ENCODE measurements at regions not wholly inside any gene's neighbourhood (a gene's known extent, or its start where the extent isn't known, plus 50 kb on each side); places are given as distances from the start of the nearest gene placed in this dataset.

DNA sequence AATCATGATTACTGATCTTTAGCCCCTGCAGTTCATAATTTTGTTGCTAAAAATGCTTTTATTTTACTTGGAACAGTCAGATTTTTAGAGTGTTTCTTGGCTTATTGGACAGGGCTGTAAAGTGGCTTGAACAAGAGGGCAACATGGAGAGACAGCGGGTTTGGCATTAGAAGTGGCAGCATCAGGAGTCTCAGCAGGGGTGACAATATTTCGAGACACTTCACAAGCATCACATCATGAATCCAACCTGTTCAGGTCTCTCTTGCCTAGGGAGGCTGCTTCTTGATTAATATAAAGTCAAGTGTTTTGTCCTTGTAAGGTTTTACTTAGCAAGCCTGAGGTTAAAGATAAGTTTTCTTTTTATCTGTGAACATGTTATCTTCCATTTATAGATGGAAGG is 2249.5 kb downstream of the LRRC4C start:
- H3K4me3 Mint-ChIP-seq, result no peak overlapping the region
- Histone ChIP-seq H3K4me3 (ENCODE audit: low read length) (no peak overlapping the region), H3K9ac (ENCODE audit: extremely low read depth, low read length, poor library complexity, severe bottlenecking) (no peak overlapping the region), H3K9me3 (ENCODE audit: control insufficient read depth, low read length) (no peaks in the 10 kb centered on the region), H3K4me1 (ENCODE audit: control insufficient read depth, insufficient read depth, low read length) (no peaks in the 10 kb centered on the region), H3K27ac (ENCODE audit: low read depth, low read length) (no peak overlapping the region), H3K27me3 (ENCODE audit: control insufficient read depth, insufficient read depth, low read length, poor library complexity, severe bottlenecking) (no peaks in the 10 kb centered on the region), H3K36me3 (ENCODE audit: control insufficient read depth, insufficient read depth, low read length) (no peaks in the 10 kb centered on the region)
- H3K4me1 Mint-ChIP-seq, result no peaks in the 10 kb centered on the region
- no peaks in the 10 kb centered on the region for H3K9me3 Mint-ChIP-seq
- no peaks in the 10 kb centered on the region for H3K27me3 Mint-ChIP-seq (ENCODE audit: insufficient read depth)
- H3K27ac Mint-ChIP-seq, result no peak overlapping the region
- TF ChIP-seq CTCF (conservative IDR thresholded peaks at IDR 0.05), result no peak
- no peak for DNase-seq
- 96% methylated on average over 2 of the region's 2 CpGs; no CpG with 5 or more reads in 1 of the 2 experiments for WGBS, 2 experiments (ENCODE audit: insufficient coverage in 1 of 2, insufficient read length in 1 of 2)
- no peaks in the 10 kb centered on the region for H3K36me3 Mint-ChIP-seq (ENCODE audit: low read depth)

- Mint-ChIP-seq H3K27me3 (ENCODE audit: insufficient read depth) (no peaks in the 10 kb centered on the region), H3K27ac (no peak overlapping the region), H3K4me3 (no peak overlapping the region), H3K36me3 (ENCODE audit: low read depth) (no peaks in the 10 kb centered on the region), H3K9me3 (no peaks in the 10 kb centered on the region), H3K4me1 (no peaks in the 10 kb centered on the region)
- Histone ChIP-seq H3K36me3 (ENCODE audit: control insufficient read depth, insufficient read depth, low read length) (no peaks in the 10 kb centered on the region), H3K4me3 (ENCODE audit: low read length) (no peak overlapping the region), H3K4me1 (ENCODE audit: control insufficient read depth, insufficient read depth, low read length) (no peaks in the 10 kb centered on the region), H3K27ac (ENCODE audit: low read depth, low read length) (no peak overlapping the region), H3K9me3 (ENCODE audit: control insufficient read depth, low read length) (no peaks in the 10 kb centered on the region), H3K27me3 (ENCODE audit: control insufficient read depth, insufficient read depth, low read length, poor library complexity, severe bottlenecking) (no peaks in the 10 kb centered on the region), H3K9ac (ENCODE audit: extremely low read depth, low read length, poor library complexity, severe bottlenecking) (no peak overlapping the region)
- no peak for TF ChIP-seq CTCF (conservative IDR thresholded peaks at IDR 0.05)
- no peak for DNase-seq
- 100% methylated on average over 2 of the region's 3 CpGs; no CpG with 5 or more reads in 1 of the 2 experiments for WGBS, 2 experiments (ENCODE audit: insufficient coverage in 1 of 2, insufficient read length in 1 of 2)
Measured at GRCh38 chr11:39205236-39205995, 2254.0 kb downstream of the LRRC4C start.

GRCh38 chr11:39192671-39193070 is 2266.8 kb downstream of the LRRC4C start:
- DNase-seq, result no peak
- Histone ChIP-seq H3K9me3 (ENCODE audit: control insufficient read depth, low read length) (peaks cover 32% of the 10 kb centered on the region), H3K27me3 (ENCODE audit: control insufficient read depth, insufficient read depth, low read length, poor library complexity, severe bottlenecking) (no peaks in the 10 kb centered on the region), H3K4me1 (ENCODE audit: control insufficient read depth, insufficient read depth, low read length) (peaks cover 5% of the 10 kb centered on the region), H3K9ac (ENCODE audit: extremely low read depth, low read length, poor library complexity, severe bottlenecking) (no peak overlapping the region), H3K36me3 (ENCODE audit: control insufficient read depth, insufficient read depth, low read length) (no peaks in the 10 kb centered on the region), H3K27ac (ENCODE audit: low read depth, low read length) (no peak overlapping the region), H3K4me3 (ENCODE audit: low read length) (no peak overlapping the region)
- H3K4me3 Mint-ChIP-seq, result no peak overlapping the region
- 97 to 98% methylated on average over 16 to 24 of the region's 24 CpGs for WGBS, 2 experiments (ENCODE audit: insufficient coverage in 1 of 2, insufficient read length in 1 of 2)
- no peak overlapping the region for H3K27ac Mint-ChIP-seq
- peaks cover 19% of the 10 kb centered on the region for H3K9me3 Mint-ChIP-seq
- peaks cover 7% of the 10 kb centered on the region for H3K36me3 Mint-ChIP-seq (ENCODE audit: low read depth)
- no peaks in the 10 kb centered on the region for H3K27me3 Mint-ChIP-seq (ENCODE audit: insufficient read depth)
- peaks cover 11% of the 10 kb centered on the region for H3K4me1 Mint-ChIP-seq
- TF ChIP-seq CTCF (conservative IDR thresholded peaks at IDR 0.05), result no peak
